UCSD-AML1 (cell line): ENCODE measurements at regions not wholly inside any gene's neighbourhood (a gene's known extent, or its start where the extent isn't known, plus 50 kb on each side); places are given as distances from the start of the nearest gene placed in this dataset.

Experiments used
- DNase-seq: peaks from one replicate; lab custom pipeline; 2025; ENCODE audit not compliant: unreplicated experiment; lab: John Stamatoyannopoulos, UW

- no peak for DNase-seq
These were observed 389.5 kb downstream of the TMEM114 start for GRCh38 chr16:8200839-8201238.

GRCh38 chr16:8199390-8199789 is 390.9 kb downstream of the TMEM114 start:
- DNase-seq, result no peak

GRCh38 chr16:8194794-8195193 is 395.5 kb downstream of the TMEM114 start:
- no peak for DNase-seq

GRCh38 chr16:8188841-8189240 is 401.5 kb downstream of the TMEM114 start:
- no peak for DNase-seq

- DNase-seq, result no peak
These were observed 402.4 kb downstream of the TMEM114 start for GRCh38 chr16:8187782-8188372.

GRCh38 chr16:8184854-8185253 is 405.5 kb downstream of the TMEM114 start:
- no peak for DNase-seq

- no peak for DNase-seq
These were observed 406.9 kb downstream of the TMEM114 start for GRCh38 chr16:8183176-8184099.

GRCh38 chr16:8182761-8183160 is 407.6 kb downstream of the TMEM114 start:
- no peak for DNase-seq

GRCh38 chr16:8179615-8180014 is 410.7 kb downstream of the TMEM114 start:
- DNase-seq, result no peak

GRCh38 chr16:8178271-8178670 is 412.0 kb downstream of the TMEM114 start:
- no peak for DNase-seq

GRCh38 chr16:8175411-8175810 is 414.9 kb downstream of the TMEM114 start:
- DNase-seq, result no peak

GRCh38 chr16:8173111-8173644 is 417.1 kb downstream of the TMEM114 start:
- DNase-seq, result peak; percentile 61

- DNase-seq, result no peak
These were observed 417.8 kb downstream of the TMEM114 start for GRCh38 chr16:8172551-8172950.

- DNase-seq, result no peak
These were observed 422.3 kb downstream of the TMEM114 start for GRCh38 chr16:8168016-8168415.

GRCh38 chr16:8167436-8167835 is 422.9 kb downstream of the TMEM114 start:
- no peak for DNase-seq

- no peak for DNase-seq
These were observed 432.3 kb downstream of the TMEM114 start for GRCh38 chr16:8158051-8158450.

- no peak for DNase-seq
These were observed 435.0 kb downstream of the TMEM114 start for GRCh38 chr16:8155275-8155674.

GRCh38 chr16:8146256-8147012 is 443.9 kb downstream of the TMEM114 start:
- DNase-seq, result no peak

- DNase-seq, result no peak
These were observed 451.6 kb downstream of the TMEM114 start for GRCh38 chr16:8138666-8139065.

- DNase-seq, result no peak
These were observed 452.7 kb downstream of the TMEM114 start for GRCh38 chr16:8137606-8138005.

GRCh38 chr16:8130197-8130596 is 460.1 kb downstream of the TMEM114 start:
- DNase-seq, result no peak
